ENCODE measurements at regions not wholly inside any gene's neighbourhood (a gene's known extent, or its start where the extent isn't known, plus 50 kb on each side); places are given as distances from the start of the nearest gene placed in this dataset.

GRCh38 chr3:36318621-36319200 lies 61.6 kb upstream of the STAC start:
- H3K9me3 ChIP-seq = no peaks in the 10 kb centered on the region
- no peaks in the 10 kb centered on the region for H3K36me3 Mint-ChIP-seq (ENCODE audit: insufficient read depth, unreplicated experiment)
- peaks cover 10% of the 10 kb centered on the region for H3K9me3 Mint-ChIP-seq (ENCODE audit: unreplicated experiment)
- H3K4me3 ChIP-seq (ENCODE audit: low read depth, low read length) = no peak overlapping the region
- no peaks in the 10 kb centered on the region for H3K4me1 ChIP-seq
- ChIA-PET POLR2A (no interaction called here), CTCF (no interaction called here)
- no peak overlapping the region for H3K4me3 Mint-ChIP-seq (ENCODE audit: unreplicated experiment)
- no peaks in the 10 kb centered on the region for H3K36me3 ChIP-seq (ENCODE audit: control insufficient read depth, insufficient read depth, low read length)
- no peak for DNase-seq
- no TSS peak for BruUV-seq (replicated peaks)
- no peaks in the 10 kb centered on the region for H3K4me1 Mint-ChIP-seq (ENCODE audit: low read depth, unreplicated experiment)
- peaks cover 10% of the 10 kb centered on the region for H3K27me3 Mint-ChIP-seq (ENCODE audit: insufficient read depth, unreplicated experiment)
- TF ChIP-seq CTCF (IDR thresholded peaks at IDR 0.05; ENCODE audit: insufficient read depth in 1 of 2, low read depth in 1 of 2, low read length in 1 of 2, severe bottlenecking in 1 of 2, unreplicated experiment in 1 of 2) = no peak
- no peaks in the 10 kb centered on the region for H3K27me3 ChIP-seq (replicated peaks; ENCODE audit: control insufficient read depth, insufficient read depth, low read length)
- no peak overlapping the region for H3K27ac Mint-ChIP-seq (ENCODE audit: unreplicated experiment)
- intact Hi-C loops (cut with micrococcal nuclease; ENCODE audit: unreplicated experiment) = no loop called here

- H3K9me3 Mint-ChIP-seq (ENCODE audit: unreplicated experiment) = peaks cover 10% of the 10 kb centered on the region
- no peak overlapping the region for H3K4me3 Mint-ChIP-seq (ENCODE audit: unreplicated experiment)
- BruUV-seq (replicated peaks) = no TSS peak
- peaks cover 9% of the 10 kb centered on the region for H3K27me3 Mint-ChIP-seq (ENCODE audit: insufficient read depth, unreplicated experiment)
- no peak overlapping the region for H3K4me3 ChIP-seq (ENCODE audit: low read depth, low read length)
- no peaks in the 10 kb centered on the region for H3K36me3 ChIP-seq (ENCODE audit: control insufficient read depth, insufficient read depth, low read length)
- ChIA-PET CTCF (no interaction called here), POLR2A (no interaction called here)
- intact Hi-C loops (cut with micrococcal nuclease; ENCODE audit: unreplicated experiment) = no loop called here
- no peak overlapping the region for H3K27ac Mint-ChIP-seq (ENCODE audit: unreplicated experiment)
- no peaks in the 10 kb centered on the region for H3K9me3 ChIP-seq
- no peaks in the 10 kb centered on the region for H3K4me1 Mint-ChIP-seq (ENCODE audit: low read depth, unreplicated experiment)
- H3K4me1 ChIP-seq = no peaks in the 10 kb centered on the region
- TF ChIP-seq CTCF (IDR thresholded peaks at IDR 0.05; ENCODE audit: insufficient read depth in 1 of 2, low read depth in 1 of 2, low read length in 1 of 2, severe bottlenecking in 1 of 2, unreplicated experiment in 1 of 2) = no peak
- no peaks in the 10 kb centered on the region for H3K27me3 ChIP-seq (replicated peaks; ENCODE audit: control insufficient read depth, insufficient read depth, low read length)
- no peak for DNase-seq
- no peaks in the 10 kb centered on the region for H3K36me3 Mint-ChIP-seq (ENCODE audit: insufficient read depth, unreplicated experiment)
These were observed 60.6 kb upstream of the STAC start for GRCh38 chr3:36319680-36320079.

All from Caco-2 (cell line).